ENCODE measurements at regions not wholly inside any gene's neighbourhood (a gene's known extent, or its start where the extent isn't known, plus 50 kb on each side); places are given as distances from the start of the nearest gene placed in this dataset.

DNA sequence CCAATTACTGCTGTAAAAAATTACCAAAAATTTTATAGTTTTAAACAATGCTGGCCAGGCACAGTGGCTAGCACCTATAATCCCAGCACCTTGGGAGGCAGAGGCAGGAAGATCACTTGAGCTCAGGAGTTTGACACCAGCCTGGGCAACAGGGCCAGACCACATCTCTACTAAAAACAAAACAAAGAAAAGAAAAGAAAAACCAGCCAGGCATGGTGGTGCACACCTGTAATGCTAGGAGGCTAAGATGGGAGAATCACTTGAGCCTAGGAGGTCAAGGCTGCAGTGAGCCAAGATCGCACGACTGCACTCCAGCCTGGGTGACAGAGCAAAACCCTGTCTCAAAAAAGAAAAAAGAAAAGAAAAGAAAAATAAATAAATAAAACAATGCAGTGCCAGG is 54.0 kb upstream of the ARID2 start:
- H3K9me3 ChIP-seq: no peaks in the 10 kb centered on the region
- no peak overlapping the region for H3K4me3 ChIP-seq
- no peaks in the 10 kb centered on the region for H3K4me1 ChIP-seq
- no peaks in the 10 kb centered on the region for H3K36me3 ChIP-seq
- DNase-seq: no peak
- no peaks in the 10 kb centered on the region for H3K27me3 ChIP-seq
- intact Hi-C loops (cut with DNase I): no loop called here
- H3K9ac ChIP-seq (ENCODE audit: low read depth in 2 of 2, low read length in 2 of 2): no peak overlapping the region
- TF ChIP-seq, protein P1, sequence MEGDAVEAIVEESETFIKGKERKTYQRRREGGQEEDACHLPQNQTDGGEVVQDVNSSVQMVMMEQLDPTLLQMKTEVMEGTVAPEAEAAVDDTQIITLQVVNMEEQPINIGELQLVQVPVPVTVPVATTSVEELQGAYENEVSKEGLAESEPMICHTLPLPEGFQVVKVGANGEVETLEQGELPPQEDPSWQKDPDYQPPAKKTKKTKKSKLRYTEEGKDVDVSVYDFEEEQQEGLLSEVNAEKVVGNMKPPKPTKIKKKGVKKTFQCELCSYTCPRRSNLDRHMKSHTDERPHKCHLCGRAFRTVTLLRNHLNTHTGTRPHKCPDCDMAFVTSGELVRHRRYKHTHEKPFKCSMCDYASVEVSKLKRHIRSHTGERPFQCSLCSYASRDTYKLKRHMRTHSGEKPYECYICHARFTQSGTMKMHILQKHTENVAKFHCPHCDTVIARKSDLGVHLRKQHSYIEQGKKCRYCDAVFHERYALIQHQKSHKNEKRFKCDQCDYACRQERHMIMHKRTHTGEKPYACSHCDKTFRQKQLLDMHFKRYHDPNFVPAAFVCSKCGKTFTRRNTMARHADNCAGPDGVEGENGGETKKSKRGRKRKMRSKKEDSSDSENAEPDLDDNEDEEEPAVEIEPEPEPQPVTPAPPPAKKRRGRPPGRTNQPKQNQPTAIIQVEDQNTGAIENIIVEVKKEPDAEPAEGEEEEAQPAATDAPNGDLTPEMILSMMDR (IDR thresholded peaks at IDR 0.05): no peak
- H3K27ac ChIP-seq: no peak overlapping the region
